Endothelial cell of umbilical vein (primary cell): ENCODE measurements at regions not wholly inside any gene's neighbourhood (a gene's known extent, or its start where the extent isn't known, plus 50 kb on each side); places are given as distances from the start of the nearest gene placed in this dataset.

Experiments used
- BruUV-seq: library from RNA; stranded (reverse); fragments of 400-500 nt; replicated peaks from 2 replicates; lab custom pipeline; 2021; lab: Mats Ljungman, UMichigan
- CTCF ChIA-PET: fragments of 300-600, 350-600 bp; sonication (Branson Sonifier 250); formaldehyde crosslinking; loops from one replicate; lab custom pipeline; 2021; ENCODE audit warnings: antibody characterized with exemption, inconsistent platforms; lab: Charles Lee
- POLR2A ChIA-PET: fragments of 300-600, 350-600 bp; sonication (Branson Sonifier 250); formaldehyde crosslinking; loops from one replicate; lab custom pipeline; 2021; ENCODE audit warnings: antibody characterized with exemption, inconsistent platforms; lab: Charles Lee
- DNase-seq: peaks from one replicate; pipeline ENCODE4 v3.0.0-alpha.2; 2011; ENCODE audit warnings: low read depth, low spot score
- FAIRE-seq: peaks from 2 replicates; lab custom pipeline; 2011; peaks lifted over from hg19 to GRCh38; lab: Jason Lieb, UNC
- H2AFZ ChIP-seq: 2 replicates; pipeline ENCODE4 v1.6.0; 2012; ENCODE audit warnings: low read depth, low read length, control low read depth, inconsistent platforms
- H3K27ac ChIP-seq: 2 replicates; pipeline ENCODE4 v1.5.1; 2011; ENCODE audit warnings: low read depth, mild to moderate bottlenecking, control low read depth, low read length, moderate library complexity; ENCODE audit not compliant: insufficient read depth
- H3K27me3 ChIP-seq, 2 experiments: 2 replicates each; pipeline versions ENCODE4 v1.6.0 to v1.6.1; 2011; ENCODE audit warnings: low read length in 2 of 2, mixed read lengths in 1 of 2; ENCODE audit not compliant: control insufficient read depth in 2 of 2, insufficient read depth in 2 of 2
- H3K36me3 ChIP-seq, 2 experiments: 2 replicates in 1 of 2; 3 replicates in 1 of 2; pipeline ENCODE4 v1.5.1; 2011; ENCODE audit warnings: low read length in 2 of 2, mild to moderate bottlenecking in 1 of 2, moderate library complexity in 1 of 2; ENCODE audit not compliant: control insufficient read depth in 2 of 2, insufficient read depth in 2 of 2; ENCODE audit errors: extremely low read depth in 1 of 2
- H3K4me1 ChIP-seq: 3 replicates; pipeline ENCODE4 v1.5.1; 2011; ENCODE audit warnings: mild to moderate bottlenecking, low read length; ENCODE audit not compliant: control insufficient read depth, insufficient read depth; ENCODE audit errors: extremely low read depth
- H3K4me2 ChIP-seq: 2 replicates; pipeline ENCODE4 v1.6.1; 2011; ENCODE audit warnings: low read length, control low read depth, mixed read lengths; ENCODE audit not compliant: insufficient read depth
- H3K4me3 ChIP-seq, 3 experiments: fragments of 200-600 bp in 1 of 3; sonication (generic), shearing (Covaris generic) in 1 of 3; replicated peaks in 1 of 3; 2 replicates each; pipeline ENCODE4 v1.5.1; 2011 to 2016; ENCODE audit warnings: control low read depth in 3 of 3, low read length in 3 of 3, mild to moderate bottlenecking in 2 of 3, inconsistent platforms in 1 of 3, low read depth in 1 of 3, moderate library complexity in 1 of 3; ENCODE audit not compliant: insufficient read depth in 1 of 3
- H3K79me2 ChIP-seq: 2 replicates; pipeline ENCODE4 v1.6.0; 2012; ENCODE audit warnings: low read length, inconsistent platforms; ENCODE audit not compliant: control insufficient read depth, insufficient read depth
- H3K9ac ChIP-seq: replicated peaks from 2 replicates; pipeline ENCODE3; 2011; ENCODE audit warnings: low read length, control low read depth; ENCODE audit not compliant: insufficient read depth; ENCODE audit errors: extremely low read depth
- H3K9me1 ChIP-seq: replicated peaks from 3 replicates; pipeline ENCODE4 v1.6.0; 2011; ENCODE audit warnings: mild to moderate bottlenecking, low read length; ENCODE audit not compliant: control insufficient read depth, insufficient read depth; ENCODE audit errors: extremely low read depth
- H3K9me3 ChIP-seq: replicated peaks from 2 replicates; pipeline ENCODE4 v1.5.1; 2012; ENCODE audit warnings: low read length, inconsistent platforms; ENCODE audit not compliant: control insufficient read depth, insufficient read depth
- H4K20me1 ChIP-seq: replicated peaks from 2 replicates; pipeline ENCODE3; 2011; ENCODE audit warnings: mild to moderate bottlenecking, low read length; ENCODE audit not compliant: control insufficient read depth, insufficient read depth; ENCODE audit errors: extremely low read depth
- CTCF ChIP-seq, 2 donors: IDR thresholded peaks; 1 replicate in 1 of 2; 2 replicates in 1 of 2; pipeline ENCODE4 v1.5.1; 2011; ENCODE audit warnings: low read length in 2 of 2, mild to moderate bottlenecking in 2 of 2, moderate library complexity in 2 of 2, control low read depth in 1 of 2, inconsistent platforms in 1 of 2, low read depth in 1 of 2; ENCODE audit not compliant: insufficient read depth in 1 of 2; ENCODE audit errors: extremely low read depth in 1 of 2
- EZH2 ChIP-seq: IDR thresholded peaks from 2 replicates; pipeline ENCODE4 v1.6.1; 2012; ENCODE audit warnings: borderline replicate concordance, low read depth, mild to moderate bottlenecking, moderate library complexity, low read length, inconsistent platforms; ENCODE audit not compliant: severe bottlenecking
- FOS ChIP-seq: IDR thresholded peaks from 2 replicates; pipeline ENCODE4 v1.6.1; 2011; ENCODE audit warnings: mild to moderate bottlenecking, low read length, moderate library complexity, borderline replicate concordance; ENCODE audit not compliant: insufficient read depth
- GATA2 ChIP-seq: IDR thresholded peaks from 2 replicates; pipeline ENCODE4 v1.7.0; 2011; ENCODE audit warnings: low read depth, mild to moderate bottlenecking, moderate library complexity, mixed read lengths, low read length; ENCODE audit not compliant: insufficient read length, insufficient read depth
- JUN ChIP-seq: IDR thresholded peaks from 2 replicates; pipeline ENCODE4 v1.6.1; 2011; ENCODE audit warnings: borderline replicate concordance, low read depth; ENCODE audit not compliant: insufficient read length, insufficient read depth
- MAX ChIP-seq: IDR thresholded peaks from 2 replicates; pipeline ENCODE4 v1.6.1; 2011; ENCODE audit not compliant: insufficient read depth, insufficient read length
- MYC ChIP-seq: IDR thresholded peaks from one replicate; pipeline ENCODE4 v1.6.1; 2011; ENCODE audit warnings: mild to moderate bottlenecking, low read depth, low read length
- POLR2A ChIP-seq: IDR thresholded peaks from 2 replicates; pipeline ENCODE4 v1.6.1; 2012; ENCODE audit warnings: low read depth, mild to moderate bottlenecking, control low read depth, low read length
- POLR2AphosphoS5 ChIP-seq: IDR thresholded peaks from 2 replicates; pipeline ENCODE4 v1.6.1; 2012; ENCODE audit warnings: low read depth, mild to moderate bottlenecking, control low read depth, low read length, moderate library complexity; ENCODE audit not compliant: insufficient read depth
- dilution Hi-C: fragments of 300-500 bp; cut with MboI; formaldehyde crosslinking; loops from one replicate; pipeline ENCODE4 v1.15.0; 2019; ENCODE audit warnings: low sequenced_read_pairs; ENCODE audit not compliant: extremely low pct_ligation_motif_present
- intact Hi-C: fragments of 100-400 bp; cut with micrococcal nuclease; formaldehyde crosslinking; loops from one replicate; pipeline ENCODE4 v1.10.0; 2022

GRCh38 chr4:164503874-164504273 lies 250.1 kb upstream of the SMIM31 start:
- peaks cover 3% of the 10 kb centered on the region for H3K9me3 ChIP-seq

More at GRCh38 chr4:164503874-164504273, 250.1 kb upstream of the SMIM31 start:
- TF ChIP-seq MAX (no peak), CTCF (IDR thresholded peaks at IDR 0.05; ENCODE audit: extremely low read depth in 1 of 2, insufficient read depth in 1 of 2, low read depth in 1 of 2, low read length in 2 of 2) (no peak), MYC (no peak), FOS (no peak), POLR2A (no peak), EZH2 (no peak), GATA2 (no peak), POLR2AphosphoS5 (no peak), JUN (no peak)
- BruUV-seq = no TSS peak
- Histone ChIP-seq H3K27ac (no peak overlapping the region), H2AFZ (no peak overlapping the region), H3K4me1 (no peaks in the 10 kb centered on the region), H4K20me1 (no peaks in the 10 kb centered on the region), H3K27me3 (no peaks in the 10 kb centered on the region), H3K4me3 (no peak overlapping the region), H3K9ac (no peak overlapping the region), H3K9me1 (no peaks in the 10 kb centered on the region), H3K79me2 (no peaks in the 10 kb centered on the region), H3K4me2 (no peak overlapping the region), H3K36me3 (no peaks in the 10 kb centered on the region)
- POLR2A ChIA-PET = no interaction called here
- FAIRE-seq (no peak), DNase-seq (no peak)
- intact Hi-C loops (no loop called here), dilution Hi-C loops (no loop called here)
- CTCF ChIA-PET = no interaction called here
